Vagina (tissue), 2 donors: ENCODE measurements at regions not wholly inside any gene's neighbourhood (a gene's known extent, or its start where the extent isn't known, plus 50 kb on each side); places are given as distances from the start of the nearest gene placed in this dataset.
"Not testable (repeated sequence)": the region's sequence is repeated elsewhere in the genome, so short reads cannot be mapped to it uniquely, and the experiment has no call there.

Source experiments
- CTCF ChIP-seq, 3 experiments: fragments of 450-650 bp in 2 of 3; fragments of 200-600 bp in 1 of 3; sonication (generic) in 1 of 3; IDR thresholded peaks; one replicate each; pipeline ENCODE4 v1.5.1; 2017 to 2019; ENCODE audit warnings: antibody characterized with exemption in 3 of 3, mild to moderate bottlenecking in 2 of 3, moderate library complexity in 2 of 3
- POLR2A ChIP-seq, 2 donors: fragments of 450-650 bp; IDR thresholded peaks; one replicate each; pipeline ENCODE4 v1.6.1; 2017; ENCODE audit warnings: antibody characterized with exemption in 2 of 2, mild to moderate bottlenecking in 2 of 2, moderate library complexity in 2 of 2

- TF ChIP-seq POLR2A, CTCF (IDR thresholded peaks at IDR 0.05): not testable (repeated sequence)
These were observed 1294.0 kb downstream of the CDH12 start for GRCh38 chr5:21559109-21559508.
